GM12892 (cell line): ENCODE measurements at regions not wholly inside any gene's neighbourhood (a gene's known extent, or its start where the extent isn't known, plus 50 kb on each side); places are given as distances from the start of the nearest gene placed in this dataset.

ENCODE experiments used
- POLR2A ChIP-seq: IDR thresholded peaks from 2 replicates; pipeline ENCODE4 v1.6.1; 2011; ENCODE audit warnings: low read depth, low read length, control low read depth
- POLR2AphosphoS5 ChIP-seq: IDR thresholded peaks from 2 replicates; pipeline ENCODE4 v1.6.1; 2011; ENCODE audit warnings: low read depth, low read length, control low read depth
- TAF1 ChIP-seq: IDR thresholded peaks from 2 replicates; pipeline ENCODE4 v1.6.1; 2011; ENCODE audit warnings: low read depth, mild to moderate bottlenecking, control low read depth, low read length, borderline replicate concordance

DNA sequence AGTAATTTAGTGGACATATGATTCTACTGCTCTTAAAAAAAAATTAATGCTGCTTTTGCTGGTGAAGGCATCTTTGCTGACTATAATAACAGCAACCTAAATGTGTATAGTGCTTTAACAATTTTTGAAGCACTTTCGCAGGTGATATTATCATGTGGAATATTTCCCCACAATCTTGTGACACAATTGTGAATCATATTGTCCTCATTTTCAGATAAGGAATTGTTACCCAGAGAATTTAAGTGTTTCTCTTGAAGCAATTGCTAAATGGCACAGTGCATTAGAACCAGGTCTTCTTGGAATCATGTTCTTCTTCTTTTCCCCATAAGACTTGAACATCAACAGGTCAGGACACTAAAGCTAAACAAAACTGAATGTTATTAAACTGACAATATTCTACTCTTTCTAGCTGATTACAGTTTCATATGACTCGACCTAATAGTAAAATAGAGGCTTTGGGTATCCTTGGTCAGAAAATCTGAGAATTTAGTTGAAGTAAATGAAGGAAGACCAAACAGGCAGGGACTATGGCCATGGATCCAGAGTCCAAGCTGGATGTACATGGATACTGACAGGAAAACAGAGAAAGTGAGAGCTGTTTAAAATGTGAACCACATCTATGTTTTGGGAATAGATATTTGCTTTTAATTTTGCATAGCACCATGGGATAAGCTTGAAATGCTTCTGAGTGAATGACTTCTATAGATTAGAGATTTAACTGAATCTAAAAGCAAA, 121.8 kb upstream of the SLC35B3 start:
- TF ChIP-seq TAF1 (no peak), POLR2A (no peak), POLR2AphosphoS5 (no peak)
